ENCODE measurements at regions not wholly inside any gene's neighbourhood (a gene's known extent, or its start where the extent isn't known, plus 50 kb on each side); places are given as distances from the start of the nearest gene placed in this dataset.

- TF ChIP-seq CTCF (IDR thresholded peaks at IDR 0.05) = no peak
- DNase-seq (ENCODE audit: extremely low spot score, unreplicated experiment) = no peak
- Mint-ChIP-seq H3K9me3 (ENCODE audit: unreplicated experiment) (no peaks in the 10 kb centered on the region), H3K4me1 (ENCODE audit: unreplicated experiment) (no peaks in the 10 kb centered on the region), H3K36me3 (ENCODE audit: unreplicated experiment) (no peaks in the 10 kb centered on the region), H3K4me3 (ENCODE audit: unreplicated experiment) (no peak overlapping the region), H3K27ac (ENCODE audit: unreplicated experiment) (no peak overlapping the region), H3K27me3 (ENCODE audit: unreplicated experiment) (no peaks in the 10 kb centered on the region)
Measured at GRCh38 chr5:23629396-23629795, 122.0 kb downstream of the PRDM9 start.

GRCh38 chr5:23631302-23632045 is 124.1 kb downstream of the PRDM9 start:
- H3K9me3 Mint-ChIP-seq (ENCODE audit: unreplicated experiment) = no peaks in the 10 kb centered on the region

GRCh38 chr5:23635938-23636337 is 128.5 kb downstream of the PRDM9 start:
- Mint-ChIP-seq H3K27me3 (ENCODE audit: unreplicated experiment) (no peaks in the 10 kb centered on the region), H3K4me3 (ENCODE audit: unreplicated experiment) (no peak overlapping the region), H3K27ac (ENCODE audit: unreplicated experiment) (no peak overlapping the region), H3K36me3 (ENCODE audit: unreplicated experiment) (no peaks in the 10 kb centered on the region), H3K4me1 (ENCODE audit: unreplicated experiment) (no peaks in the 10 kb centered on the region), H3K9me3 (ENCODE audit: unreplicated experiment) (no peaks in the 10 kb centered on the region)
- DNase-seq (ENCODE audit: extremely low spot score, unreplicated experiment) = no peak
- TF ChIP-seq CTCF (IDR thresholded peaks at IDR 0.05) = no peak

More at GRCh38 chr5:23631302-23632045, 124.1 kb downstream of the PRDM9 start:
- Mint-ChIP-seq H3K27me3 (ENCODE audit: unreplicated experiment) (no peaks in the 10 kb centered on the region), H3K4me1 (ENCODE audit: unreplicated experiment) (no peaks in the 10 kb centered on the region), H3K4me3 (ENCODE audit: unreplicated experiment) (no peak overlapping the region), H3K36me3 (ENCODE audit: unreplicated experiment) (no peaks in the 10 kb centered on the region), H3K27ac (ENCODE audit: unreplicated experiment) (no peak overlapping the region)
- no peak for DNase-seq (ENCODE audit: extremely low spot score, unreplicated experiment)
- no peak for TF ChIP-seq CTCF (IDR thresholded peaks at IDR 0.05)

GRCh38 chr5:23639326-23639725 is 131.9 kb downstream of the PRDM9 start:
- H3K27ac Mint-ChIP-seq (ENCODE audit: unreplicated experiment) = no peak overlapping the region
- no peaks in the 10 kb centered on the region for H3K4me1 Mint-ChIP-seq (ENCODE audit: unreplicated experiment)
- H3K36me3 Mint-ChIP-seq (ENCODE audit: unreplicated experiment) = no peaks in the 10 kb centered on the region
- DNase-seq (ENCODE audit: extremely low spot score, unreplicated experiment) = no peak
- TF ChIP-seq CTCF (IDR thresholded peaks at IDR 0.05) = no peak
- no peak overlapping the region for H3K4me3 Mint-ChIP-seq (ENCODE audit: unreplicated experiment)
- H3K27me3 Mint-ChIP-seq (ENCODE audit: unreplicated experiment) = no peaks in the 10 kb centered on the region
- peaks cover 4% of the 10 kb centered on the region for H3K9me3 Mint-ChIP-seq (ENCODE audit: unreplicated experiment)

- DNase-seq (ENCODE audit: extremely low spot score, unreplicated experiment) = no peak
- Mint-ChIP-seq H3K27ac (ENCODE audit: unreplicated experiment) (no peak overlapping the region), H3K27me3 (ENCODE audit: unreplicated experiment) (no peaks in the 10 kb centered on the region), H3K9me3 (ENCODE audit: unreplicated experiment) (no peaks in the 10 kb centered on the region), H3K36me3 (ENCODE audit: unreplicated experiment) (no peaks in the 10 kb centered on the region), H3K4me3 (ENCODE audit: unreplicated experiment) (no peak overlapping the region), H3K4me1 (ENCODE audit: unreplicated experiment) (no peaks in the 10 kb centered on the region)
- no peak for TF ChIP-seq CTCF (IDR thresholded peaks at IDR 0.05)
Measured at GRCh38 chr5:23648656-23649055, 141.2 kb downstream of the PRDM9 start.

Data from osteocyte (in vitro differentiated cells).